CD4-positive, alpha-beta T cell treated with Interleukin-4 for 1 hour (primary cell): ENCODE measurements at regions not wholly inside any gene's neighbourhood (a gene's known extent, or its start where the extent isn't known, plus 50 kb on each side); places are given as distances from the start of the nearest gene placed in this dataset.

ENCODE experiments used
- DNase-seq, 2 donors: peaks; one replicate each; pipeline ENCODE4 v3.0.0-alpha.2; 2020 to 2022

- DNase-seq, result no peak
Observed at GRCh38 chr11:11135820-11136476, 217.1 kb downstream of the CSNK2A3 start.

- DNase-seq, result no peak
Observed at GRCh38 chr11:11129118-11129517, 223.9 kb downstream of the CSNK2A3 start.

- DNase-seq, result no peak
Observed at GRCh38 chr11:11125618-11126017, 227.4 kb downstream of the CSNK2A3 start.

GRCh38 chr11:11122749-11123148 is 230.3 kb downstream of the CSNK2A3 start:
- no peak for DNase-seq

GRCh38 chr11:11119917-11120316 is 233.1 kb downstream of the CSNK2A3 start:
- no peak for DNase-seq

GRCh38 chr11:11117730-11118129 is 235.3 kb downstream of the CSNK2A3 start:
- no peak for DNase-seq

- DNase-seq, result no peak
Observed at GRCh38 chr11:11115475-11115874, 237.6 kb downstream of the CSNK2A3 start.

GRCh38 chr11:11113626-11114025 is 239.4 kb downstream of the CSNK2A3 start:
- DNase-seq, result no peak

GRCh38 chr11:11108026-11108425 is 245.0 kb downstream of the CSNK2A3 start:
- no peak for DNase-seq

- no peak for DNase-seq
Observed at GRCh38 chr11:11107076-11107723, 245.8 kb downstream of the CSNK2A3 start.

- DNase-seq, result no peak
Observed at GRCh38 chr11:11105361-11105760, 247.5 kb upstream of the ZBED5 start.

- DNase-seq, result no peak
Observed at GRCh38 chr11:11095831-11096723, 238.2 kb upstream of the ZBED5 start.

- no peak for DNase-seq
Observed at GRCh38 chr11:11090495-11090894, 232.6 kb upstream of the ZBED5 start.

GRCh38 chr11:11089805-11090204 is 232.0 kb upstream of the ZBED5 start:
- DNase-seq, result no peak

GRCh38 chr11:11086979-11087378 is 229.1 kb upstream of the ZBED5 start:
- DNase-seq, result no peak

- DNase-seq, result no peak
Observed at GRCh38 chr11:11085580-11085979, 227.7 kb upstream of the ZBED5 start.

- DNase-seq, result no peak
Observed at GRCh38 chr11:11084337-11084736, 226.5 kb upstream of the ZBED5 start.

- DNase-seq, result no peak
Observed at GRCh38 chr11:11083441-11083840, 225.6 kb upstream of the ZBED5 start.

- no peak for DNase-seq
Observed at GRCh38 chr11:11082646-11083045, 224.8 kb upstream of the ZBED5 start.

GRCh38 chr11:11081776-11082175 is 223.9 kb upstream of the ZBED5 start:
- DNase-seq, result no peak

GRCh38 chr11:11081288-11081687 is 223.4 kb upstream of the ZBED5 start:
- DNase-seq, result no peak

GRCh38 chr11:11078344-11079086 is 220.7 kb upstream of the ZBED5 start:
- DNase-seq, result no peak

- no peak for DNase-seq
Observed at GRCh38 chr11:11077898-11078297, 220.0 kb upstream of the ZBED5 start.
